ENCODE measurements at regions not wholly inside any gene's neighbourhood (a gene's known extent, or its start where the extent isn't known, plus 50 kb on each side); places are given as distances from the start of the nearest gene placed in this dataset.

DNA sequence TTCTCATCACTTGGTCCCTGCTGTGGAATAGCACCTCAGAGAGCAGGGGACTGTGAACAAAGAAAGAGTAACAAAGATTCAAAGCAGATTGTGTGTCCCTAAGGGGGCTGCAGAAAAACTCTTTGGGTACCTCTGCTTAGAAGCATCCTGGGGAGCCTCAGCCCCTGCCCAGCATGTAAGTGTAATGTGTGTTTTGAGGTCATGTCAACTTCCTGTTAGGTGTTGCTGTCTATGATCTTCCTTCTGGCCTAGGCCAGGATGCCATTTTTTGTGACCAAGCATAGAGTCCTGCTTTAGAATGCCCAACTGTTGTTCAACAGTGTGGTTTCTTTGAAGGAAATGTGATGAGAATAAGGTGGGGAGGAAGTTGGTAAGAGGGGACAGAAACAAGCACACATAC, 77.1 kb upstream of the BCL6 start:
- no peak for DNase-seq (ENCODE audit: low read depth in 1 of 2, low spot score in 1 of 2)

GRCh38 chr3:187823746-187824145, 78.5 kb upstream of the BCL6 start:
- DNase-seq (ENCODE audit: low read depth in 1 of 2, low spot score in 1 of 2) = no peak

DNA sequence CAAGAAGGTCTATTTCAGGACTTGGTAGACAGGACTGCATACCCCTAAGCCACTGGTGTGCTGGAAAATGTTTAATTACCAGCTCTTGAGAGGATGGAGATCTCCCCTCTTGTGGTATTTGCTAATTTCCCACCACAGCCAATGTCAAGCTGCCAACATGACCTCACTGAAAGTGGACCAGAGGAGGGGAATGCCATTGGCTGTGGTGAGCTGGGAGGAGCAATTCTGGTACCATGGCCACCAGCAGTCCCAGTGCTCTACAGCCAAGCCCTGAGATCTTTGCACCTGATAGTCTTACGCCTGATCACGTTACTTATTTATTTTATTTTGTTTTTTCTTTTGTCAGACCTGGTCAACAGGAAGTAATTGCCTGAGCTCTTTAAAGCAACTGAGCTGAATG, 82.5 kb upstream of the BCL6 start:
- DNase-seq (ENCODE audit: low read depth in 1 of 2, low spot score in 1 of 2) = no peak

- DNase-seq (ENCODE audit: low read depth in 1 of 2, low spot score in 1 of 2) = no peak
These were observed 83.5 kb upstream of the BCL6 start for GRCh38 chr3:187828579-187829452.

DNA sequence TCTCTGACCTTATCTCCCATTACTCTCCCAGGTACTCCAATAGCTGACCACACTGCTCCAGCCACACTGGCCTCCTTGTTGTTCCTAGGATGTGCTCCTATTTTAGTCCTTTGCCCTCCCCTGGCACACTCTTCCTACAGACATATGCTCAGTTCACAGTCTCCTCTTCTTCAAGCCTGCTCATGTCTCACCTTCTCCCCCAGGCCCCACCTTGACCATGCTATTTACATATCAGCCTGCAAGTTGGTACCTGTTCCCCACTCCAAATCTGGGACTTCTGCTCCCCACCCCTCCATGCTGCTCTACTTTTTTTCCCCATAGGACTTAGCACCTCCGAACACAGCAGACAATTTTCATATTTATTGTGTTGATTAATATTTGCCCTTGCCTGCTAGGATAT, 84.9 kb upstream of the BCL6 start:
- DNase-seq (ENCODE audit: low read depth in 1 of 2, low spot score in 1 of 2) = no peak

- DNase-seq (ENCODE audit: low read depth in 1 of 2, low spot score in 1 of 2) = no peak
These were observed 86.1 kb upstream of the BCL6 start for GRCh38 chr3:187831125-187832051.

GRCh38 chr3:187832202-187832601, 86.9 kb upstream of the BCL6 start:
- no peak for DNase-seq (ENCODE audit: low read depth in 1 of 2, low spot score in 1 of 2)

GRCh38 chr3:187833375-187833774, 88.1 kb upstream of the BCL6 start:
- DNase-seq (ENCODE audit: low read depth in 1 of 2, low spot score in 1 of 2) = no peak

GRCh38 chr3:187833799-187834578, 88.7 kb upstream of the BCL6 start:
- peak in 1 of 2 donors; percentile 12 for DNase-seq (ENCODE audit: low read depth in 1 of 2, low spot score in 1 of 2)

GRCh38 chr3:187836823-187837770, 91.8 kb upstream of the BCL6 start:
- DNase-seq (ENCODE audit: low read depth in 1 of 2, low spot score in 1 of 2) = no peak

GRCh38 chr3:187838016-187838540, 92.8 kb upstream of the BCL6 start:
- no peak for DNase-seq (ENCODE audit: low read depth in 1 of 2, low spot score in 1 of 2)

DNA sequence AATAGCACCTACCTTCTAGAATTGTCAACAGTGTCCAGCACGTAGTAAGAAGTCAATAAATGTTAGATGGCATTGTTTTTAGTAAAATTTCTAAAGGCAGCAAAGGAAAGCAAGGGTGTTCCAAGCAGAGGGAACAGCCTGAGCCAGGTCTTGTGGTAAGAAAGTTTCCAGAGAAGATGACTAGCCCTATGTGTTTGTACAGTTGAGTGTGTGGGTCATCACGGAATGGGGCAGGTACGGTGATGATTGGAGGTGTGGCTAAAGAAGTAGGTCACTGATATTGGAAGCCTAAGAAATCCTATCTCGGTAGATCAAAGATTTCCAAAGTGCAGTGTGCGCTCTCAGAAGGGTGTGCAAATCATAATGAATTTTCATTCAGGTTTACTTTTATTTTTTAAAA, 94.2 kb upstream of the BCL6 start:
- no peak for DNase-seq (ENCODE audit: low read depth in 1 of 2, low spot score in 1 of 2)

DNA sequence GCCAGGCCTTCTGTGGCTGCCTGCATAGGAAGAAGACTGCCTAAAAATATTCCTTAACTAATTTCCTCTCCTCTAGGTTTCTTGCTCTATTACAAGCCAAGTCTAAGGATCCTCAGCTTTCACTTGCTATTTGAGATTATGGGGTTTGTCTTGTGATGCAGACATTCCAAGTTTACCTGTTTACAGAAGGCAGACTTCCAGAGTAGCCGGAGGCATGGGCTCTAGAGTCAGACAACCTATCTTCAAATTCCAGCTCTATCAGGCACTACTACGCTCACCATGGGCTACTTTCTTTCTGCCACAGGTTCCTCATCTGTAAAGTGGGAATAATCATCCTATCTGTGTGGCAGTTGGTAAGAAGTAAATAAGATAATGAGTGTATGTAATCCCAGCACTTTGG, 95.6 kb upstream of the BCL6 start:
- DNase-seq (ENCODE audit: low read depth in 1 of 2, low spot score in 1 of 2) = no peak

DNA sequence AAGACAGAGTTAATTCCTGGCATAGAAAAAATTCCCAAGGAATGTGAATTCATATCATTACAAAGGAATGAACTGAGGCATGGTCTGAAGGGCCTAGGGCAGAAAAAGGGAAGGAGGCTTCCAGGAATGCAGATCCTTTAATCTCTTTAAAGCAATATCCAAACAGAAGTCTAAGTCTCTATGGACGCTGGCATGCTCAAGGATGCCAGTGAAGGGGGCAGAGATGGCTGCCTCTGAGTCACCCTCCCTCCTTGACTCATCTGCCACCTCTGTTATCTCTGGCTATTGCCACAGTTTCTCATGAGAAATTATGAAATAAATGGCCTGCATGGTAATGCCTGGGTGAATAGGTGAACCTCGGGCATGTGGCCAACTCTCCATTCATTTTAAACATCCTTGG, 96.3 kb upstream of the BCL6 start:
- DNase-seq (ENCODE audit: low read depth in 1 of 2, low spot score in 1 of 2) = no peak

GRCh38 chr3:187843654-187844053, 98.4 kb upstream of the BCL6 start:
- DNase-seq (ENCODE audit: low read depth in 1 of 2, low spot score in 1 of 2) = no peak

DNA sequence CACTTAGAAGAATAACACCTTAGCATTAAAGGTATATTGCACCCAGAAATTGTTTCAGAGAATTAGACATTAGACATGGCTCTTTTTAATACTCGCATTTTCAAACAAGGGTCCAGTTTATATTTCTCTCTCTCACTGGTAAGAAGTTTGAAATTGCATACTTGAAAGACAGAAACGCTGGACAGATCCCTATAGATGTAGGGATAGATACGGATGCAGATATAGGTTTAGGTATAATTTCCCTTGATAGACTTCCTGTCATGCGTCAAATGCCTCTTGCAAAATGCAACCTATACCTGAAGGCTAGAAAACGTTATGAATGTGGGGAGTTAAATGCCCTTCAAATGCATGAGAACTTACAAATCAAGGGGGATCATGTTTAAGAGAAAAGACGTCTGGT, 99.4 kb upstream of the BCL6 start:
- no peak for DNase-seq (ENCODE audit: low read depth in 1 of 2, low spot score in 1 of 2)

DNA sequence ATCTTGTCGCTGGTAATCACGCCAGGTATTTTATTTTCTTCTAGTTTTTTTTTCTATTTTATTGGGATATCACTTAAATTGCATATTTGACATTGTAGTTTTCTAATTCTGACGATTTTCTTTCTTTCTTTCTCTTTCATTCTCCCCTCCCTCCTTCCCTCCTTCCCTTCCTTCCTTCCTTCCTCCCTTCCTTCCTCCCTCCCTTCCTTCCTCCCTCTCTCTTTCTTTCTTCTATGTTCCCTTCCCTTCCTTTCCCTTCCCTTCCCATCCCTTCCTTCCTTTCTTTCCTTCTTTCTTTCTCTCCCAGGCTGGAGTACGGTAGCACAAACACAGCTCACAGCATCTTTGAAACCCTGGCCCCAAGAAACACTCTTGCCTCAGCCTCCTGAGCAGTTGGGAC, 100.6 kb upstream of the BCL6 start:
- no peak for DNase-seq (ENCODE audit: low read depth in 1 of 2, low spot score in 1 of 2)

- DNase-seq (ENCODE audit: low read depth in 1 of 2, low spot score in 1 of 2) = no peak
These were observed 103.1 kb upstream of the BCL6 start for GRCh38 chr3:187848401-187848800.

- DNase-seq (ENCODE audit: low read depth in 1 of 2, low spot score in 1 of 2) = no peak
These were observed 103.9 kb upstream of the BCL6 start for GRCh38 chr3:187849016-187849654.

All from activated CD4-positive, alpha-beta T cell treated with anti-CD3 and anti-CD28 coated beads, Interleukin-2, amount 50 U/mL, for 24 hours (primary cell).